Trophoblast cell (in vitro differentiated cells and primary cell): ENCODE measurements at regions not wholly inside any gene's neighbourhood (a gene's known extent, or its start where the extent isn't known, plus 50 kb on each side); places are given as distances from the start of the nearest gene placed in this dataset.
A peak's percentile ranks its signal among the peaks of the same experiment; 100 is the strongest.

ENCODE experiments used
- DNase-seq, 2 donors: peaks; one replicate each; pipeline ENCODE4 v3.0.0-alpha.2; 2016
- H2AFZ ChIP-seq: 2 replicates; pipeline ENCODE4 v1.6.1; 2013; ENCODE audit warnings: low read length, moderate library complexity, mild to moderate bottlenecking; ENCODE audit not compliant: insufficient read depth, poor library complexity
- H2AK5ac ChIP-seq: 2 replicates; pipeline ENCODE4 v1.6.1; 2013; ENCODE audit warnings: mild to moderate bottlenecking, low read length
- H2BK120ac ChIP-seq: 2 replicates; pipeline ENCODE4 v1.6.1; 2013; ENCODE audit warnings: low read length, mild to moderate bottlenecking, moderate library complexity; ENCODE audit not compliant: insufficient read depth, poor library complexity
- H2BK12ac ChIP-seq: 2 replicates; pipeline ENCODE4 v1.6.1; 2013; ENCODE audit warnings: mild to moderate bottlenecking, low read length, moderate library complexity
- H2BK5ac ChIP-seq: 2 replicates; pipeline ENCODE4 v1.6.1; 2013; ENCODE audit warnings: low read length, low read depth, moderate library complexity, mild to moderate bottlenecking; ENCODE audit not compliant: poor library complexity
- H3K14ac ChIP-seq: 2 replicates; pipeline ENCODE4 v1.6.1; 2013; ENCODE audit warnings: mild to moderate bottlenecking, low read length
- H3K18ac ChIP-seq: 2 replicates; pipeline ENCODE4 v1.6.1; 2013; ENCODE audit warnings: mild to moderate bottlenecking, low read length
- H3K23ac ChIP-seq: 2 replicates; pipeline ENCODE4 v1.6.1; 2013; ENCODE audit warnings: low read length
- H3K27ac ChIP-seq: 2 replicates; pipeline ENCODE4 v1.5.1; 2013; ENCODE audit warnings: low read depth, mild to moderate bottlenecking, inconsistent platforms, low read length, moderate library complexity
- H3K27me3 ChIP-seq: 2 replicates; pipeline ENCODE4 v1.6.1; 2013; ENCODE audit warnings: inconsistent platforms, mild to moderate bottlenecking, low read length, moderate library complexity; ENCODE audit not compliant: insufficient read depth
- H3K36me3 ChIP-seq, 2 experiments: 1 replicate in 1 of 2; 2 replicates in 1 of 2; pipeline ENCODE4 v1.6.1; 2013; ENCODE audit warnings: low read length in 2 of 2, mild to moderate bottlenecking in 2 of 2, moderate library complexity in 1 of 2; ENCODE audit not compliant: insufficient read depth in 2 of 2, control insufficient read depth in 1 of 2
- H3K4ac ChIP-seq: 2 replicates; pipeline ENCODE4 v1.6.1; 2013; ENCODE audit warnings: low read depth, mild to moderate bottlenecking, low read length, moderate library complexity
- H3K4me1 ChIP-seq, 2 experiments: 1 replicate in 1 of 2; 2 replicates in 1 of 2; pipeline ENCODE4 v1.6.1; 2013; ENCODE audit warnings: low read length in 2 of 2, mild to moderate bottlenecking in 2 of 2, moderate library complexity in 1 of 2; ENCODE audit not compliant: insufficient read depth in 2 of 2, control insufficient read depth in 1 of 2
- H3K4me2 ChIP-seq: 2 replicates; pipeline ENCODE4 v1.6.1; 2013; ENCODE audit warnings: inconsistent platforms, mild to moderate bottlenecking, low read length, moderate library complexity
- H3K4me3 ChIP-seq: 2 replicates; pipeline ENCODE4 v1.5.1; 2013; ENCODE audit warnings: mild to moderate bottlenecking, low read depth, low read length, inconsistent platforms
- H3K79me1 ChIP-seq: one replicate; pipeline ENCODE4 v1.6.1; 2013; ENCODE audit warnings: low read length
- H3K79me2 ChIP-seq: 2 replicates; pipeline ENCODE4 v1.6.1; 2013; ENCODE audit warnings: low read length, mild to moderate bottlenecking; ENCODE audit not compliant: control insufficient read depth, insufficient read depth, poor library complexity
- H3K9ac ChIP-seq: 2 replicates; pipeline ENCODE4 v1.6.1; 2013; ENCODE audit warnings: mild to moderate bottlenecking, low read length
- H3K9me3 ChIP-seq: 2 replicates; pipeline ENCODE4 v1.6.1; 2013; ENCODE audit warnings: low read depth, mild to moderate bottlenecking, control low read depth, inconsistent platforms, low read length; ENCODE audit not compliant: insufficient read depth
- H4K12ac ChIP-seq: 2 replicates; pipeline ENCODE4 v1.6.1; 2013; ENCODE audit warnings: low read depth, mild to moderate bottlenecking, low read length, moderate library complexity
- H4K8ac ChIP-seq: 2 replicates; pipeline ENCODE4 v1.6.1; 2013; ENCODE audit warnings: low read depth, mild to moderate bottlenecking, low read length, moderate library complexity
- H4K91ac ChIP-seq: one replicate; pipeline ENCODE4 v1.6.1; 2013; ENCODE audit warnings: low read depth, mild to moderate bottlenecking, low read length, moderate library complexity
- WGBS: extraction: QIAGEN DNeasy Blood & Tissue Kit; methylation state at CpG from one replicate; pipeline ENCODE4 v1.1.7; 2013; ENCODE audit warnings: missing lambda C conversion rate; ENCODE audit not compliant: insufficient read length, insufficient coverage; ENCODE audit errors: extremely low coverage; 5-methylcytosine and 5-hydroxymethylcytosine counted together

- Histone ChIP-seq H3K27me3 (no peaks in the 10 kb centered on the region), H2BK5ac (peak overlapping the region; percentile 86), H3K9ac (no peak overlapping the region), H3K9me3 (no peaks in the 10 kb centered on the region), H3K18ac (no peak overlapping the region), H2AFZ (no peak overlapping the region), H3K23ac (no peak overlapping the region), H3K4me1 (peaks cover 13 to 25% of the 10 kb centered on the region in 2 experiments), H2AK5ac (no peak overlapping the region), H4K8ac (peak overlapping the region; percentile 71), H3K4me3 (no peak overlapping the region), H3K79me2 (peaks cover 7% of the 10 kb centered on the region), H3K27ac (peak overlapping the region; percentile 91), H2BK120ac (peak overlapping the region; percentile 93), H3K36me3 (peaks cover 0 to 2% of the 10 kb centered on the region in 2 experiments), H4K91ac (peak overlapping the region; percentile 93), H3K4me2 (no peak overlapping the region), H4K12ac (no peak overlapping the region), H2BK12ac (peak overlapping the region; percentile 80), H3K14ac (no peak overlapping the region), H3K4ac (peak overlapping the region; percentile 53), H3K79me1 (peaks cover 35% of the 10 kb centered on the region)
- WGBS, result no CpG with 5 or more reads among the region's 3 CpGs
- DNase-seq, result peak in 1 of 2 donors; percentile 21
These were observed 93.9 kb upstream of the ADGRL2 start for GRCh38 chr1:81706650-81707435.

GRCh38 chr1:81703756-81704463 is 96.8 kb upstream of the ADGRL2 start:
- WGBS, result no CpG with 5 or more reads among the region's 5 CpGs
- no peak overlapping the region for H4K8ac ChIP-seq
- H3K23ac ChIP-seq, result no peak overlapping the region
- peak overlapping the region; percentile 10 for H4K91ac ChIP-seq
- H3K4me1 ChIP-seq, result peaks cover 13 to 25% of the 10 kb centered on the region in 2 experiments
- peaks cover 11% of the 10 kb centered on the region for H3K79me2 ChIP-seq
- H3K27ac ChIP-seq, result peak overlapping the region; percentile 99
- peaks cover 47% of the 10 kb centered on the region for H3K79me1 ChIP-seq
- H3K9me3 ChIP-seq, result no peaks in the 10 kb centered on the region
- no peak overlapping the region for H4K12ac ChIP-seq
- H3K9ac ChIP-seq, result no peak overlapping the region
- no peak overlapping the region for H2AK5ac ChIP-seq
- peak overlapping the region; percentile 22 for H3K14ac ChIP-seq
- DNase-seq, result peak; percentile 87 to 93
- H3K36me3 ChIP-seq, result no peaks in the 10 kb centered on the region
- peak overlapping the region; percentile 35 for H3K4me2 ChIP-seq
- no peaks in the 10 kb centered on the region for H3K27me3 ChIP-seq
- H2BK120ac ChIP-seq, result peak overlapping the region; percentile 67
- H2AFZ ChIP-seq, result no peak overlapping the region
- H3K18ac ChIP-seq, result no peak overlapping the region
- peak overlapping the region; percentile 4 for H2BK12ac ChIP-seq
- no peak overlapping the region for H3K4ac ChIP-seq
- peak overlapping the region; percentile 55 for H2BK5ac ChIP-seq
- no peak overlapping the region for H3K4me3 ChIP-seq

- Histone ChIP-seq H3K18ac (no peak overlapping the region), H3K79me2 (peaks cover 11% of the 10 kb centered on the region), H2BK12ac (peak overlapping the region; percentile 96), H4K8ac (peak overlapping the region; percentile 83), H2AFZ (no peak overlapping the region), H3K14ac (peak overlapping the region; percentile 70), H2BK5ac (peak overlapping the region; percentile 99), H3K27me3 (no peaks in the 10 kb centered on the region), H3K4ac (peak overlapping the region; percentile 57), H3K9me3 (no peaks in the 10 kb centered on the region), H4K91ac (peak overlapping the region; percentile 92), H3K4me3 (no peak overlapping the region), H4K12ac (no peak overlapping the region), H3K79me1 (peaks cover 47% of the 10 kb centered on the region), H2BK120ac (peak overlapping the region; percentile 97), H3K4me2 (peak overlapping the region; percentile 38), H2AK5ac (no peak overlapping the region), H3K23ac (no peak overlapping the region), H3K36me3 (no peaks in the 10 kb centered on the region), H3K4me1 (peaks cover 13 to 25% of the 10 kb centered on the region in 2 experiments), H3K9ac (no peak overlapping the region), H3K27ac (peak overlapping the region; percentile 99)
- no peak for DNase-seq
- WGBS, result no CpG with 5 or more reads among the region's 3 CpGs
These were observed 97.4 kb upstream of the ADGRL2 start for GRCh38 chr1:81703391-81703755.

- Histone ChIP-seq H2BK120ac (peak overlapping the region; percentile 97), H3K4me1 (peaks cover 13 to 25% of the 10 kb centered on the region in 2 experiments), H3K9ac (no peak overlapping the region), H2AK5ac (no peak overlapping the region), H2BK12ac (no peak overlapping the region), H3K9me3 (no peaks in the 10 kb centered on the region), H3K36me3 (no peaks in the 10 kb centered on the region), H4K12ac (peak overlapping the region; percentile 64), H3K27ac (peak overlapping the region; percentile 99), H4K91ac (peak overlapping the region; percentile 92), H3K4me2 (peak overlapping the region; percentile 38), H3K18ac (no peak overlapping the region), H3K27me3 (no peaks in the 10 kb centered on the region), H3K79me1 (peaks cover 47% of the 10 kb centered on the region), H3K4ac (peak overlapping the region; percentile 57), H3K23ac (no peak overlapping the region), H2BK5ac (peak overlapping the region; percentile 99), H2AFZ (no peak overlapping the region), H4K8ac (peak overlapping the region; percentile 83), H3K79me2 (peaks cover 11% of the 10 kb centered on the region), H3K14ac (peak overlapping the region; percentile 70), H3K4me3 (no peak overlapping the region)
- no CpG with 5 or more reads among the region's 4 CpGs for WGBS
- peak; percentile 26 to 67 for DNase-seq
These were observed 97.8 kb upstream of the ADGRL2 start for GRCh38 chr1:81702903-81703302.
